ENCODE measurements at regions not wholly inside any gene's neighbourhood (a gene's known extent, or its start where the extent isn't known, plus 50 kb on each side); places are given as distances from the start of the nearest gene placed in this dataset.

GRCh38 chr7:31284106-31284505 lies 56.4 kb downstream of the NEUROD6 start:
- no peak for DNase-seq (ENCODE audit: low read depth in 3 of 3)

DNA sequence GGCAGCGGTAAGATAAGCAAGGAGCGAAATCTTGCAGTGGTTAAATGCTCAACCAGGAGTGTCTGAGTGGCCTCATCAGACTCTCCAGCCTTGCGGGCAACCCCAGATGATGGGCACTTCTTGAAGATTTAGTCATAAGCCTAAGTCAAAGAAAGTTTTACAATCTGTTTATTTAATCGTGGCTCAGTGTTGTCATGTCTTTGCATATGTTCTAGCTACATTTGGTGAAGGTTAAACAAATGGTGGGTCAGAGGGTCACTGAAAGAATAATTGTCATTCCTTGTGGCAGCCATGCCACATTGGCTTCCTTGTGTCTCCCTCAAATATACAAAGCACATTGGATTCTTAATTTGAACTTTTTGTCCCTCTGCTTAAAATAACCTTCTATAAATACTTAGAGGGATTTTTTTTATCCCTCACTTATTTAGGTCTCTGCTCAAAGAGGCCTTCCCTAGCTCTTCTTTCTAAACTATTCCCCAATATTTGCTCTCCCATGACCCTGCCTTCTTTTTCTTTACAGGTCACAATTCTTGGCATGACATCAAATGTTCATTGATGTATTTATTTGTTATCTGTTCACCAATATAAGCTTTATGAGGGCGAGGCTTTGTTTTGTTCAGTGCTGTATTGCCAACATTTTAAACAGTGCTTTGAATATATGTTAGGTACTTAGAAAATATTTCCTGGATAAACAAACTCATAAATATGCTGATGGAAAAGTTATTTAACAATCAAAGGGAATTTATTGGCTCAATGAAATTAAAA lies 68.7 kb downstream of the NEUROD6 start:
- no peak for DNase-seq (ENCODE audit: low read depth in 3 of 3)

- no peak for DNase-seq (ENCODE audit: low read depth in 3 of 3)
These were observed 73.0 kb downstream of the NEUROD6 start for GRCh38 chr7:31267486-31267885.

GRCh38 chr7:31263338-31263737 lies 77.2 kb downstream of the NEUROD6 start:
- DNase-seq (ENCODE audit: low read depth in 3 of 3) = no peak

- no peak for DNase-seq (ENCODE audit: low read depth in 3 of 3)
These were observed 79.2 kb downstream of the NEUROD6 start for GRCh38 chr7:31261341-31261740.

DNA sequence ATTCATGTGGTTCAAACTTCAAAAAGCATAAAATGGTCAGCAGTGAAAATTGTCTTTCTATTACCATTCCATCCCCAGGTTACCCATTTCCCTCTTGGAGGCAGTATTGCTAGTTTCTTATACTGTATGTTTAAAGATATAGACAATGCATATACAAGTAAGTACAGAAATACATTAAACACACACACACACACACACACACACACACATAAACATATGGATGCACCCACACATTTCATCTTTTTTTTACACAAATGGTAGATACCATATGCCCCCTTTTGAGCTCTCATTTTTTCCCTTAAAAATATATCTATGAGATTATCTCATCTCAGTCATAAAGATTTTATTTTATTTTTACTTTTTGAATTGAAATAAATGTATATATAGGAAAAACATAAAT lies 79.7 kb downstream of the NEUROD6 start:
- DNase-seq (ENCODE audit: low read depth in 3 of 3) = no peak

DNA sequence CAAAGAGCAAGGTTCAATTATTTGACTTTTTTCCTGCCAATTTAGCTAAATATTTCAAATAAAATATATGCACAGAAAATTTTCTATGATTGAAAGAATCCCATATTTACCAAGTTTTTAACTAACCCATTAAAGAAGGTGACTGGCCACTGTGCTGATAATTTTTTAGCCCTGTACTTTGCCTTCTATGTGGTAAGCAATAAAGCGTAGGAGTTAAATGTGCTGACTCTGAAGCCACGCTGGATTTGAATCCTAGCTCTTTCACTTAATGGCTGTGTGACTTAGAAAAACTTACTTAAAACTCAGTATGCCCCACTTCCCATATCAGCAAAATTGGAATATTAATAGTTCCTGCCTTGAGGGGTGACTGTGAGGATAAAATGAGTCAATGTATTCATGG lies 82.1 kb downstream of the NEUROD6 start:
- DNase-seq (ENCODE audit: low read depth in 3 of 3) = no peak

DNA sequence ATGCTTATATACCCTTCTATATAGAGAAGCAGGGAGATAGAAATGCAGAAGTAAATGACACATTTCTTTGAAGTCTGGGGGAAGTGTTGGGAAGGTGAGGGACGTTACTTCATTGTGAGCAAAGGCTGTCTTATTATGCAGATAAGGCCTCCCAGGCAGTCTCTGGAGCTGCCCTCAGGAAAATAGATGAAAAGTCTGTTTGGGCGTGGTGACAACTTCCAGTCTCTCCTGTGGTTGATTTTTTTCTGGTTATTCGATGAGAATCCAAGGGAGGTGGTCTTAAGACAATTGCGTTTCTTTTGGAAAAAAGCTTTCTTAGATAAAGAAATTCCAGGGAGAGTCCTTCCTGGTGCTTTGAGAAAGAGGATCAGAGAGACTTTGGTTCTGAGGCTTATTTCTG lies 84.0 kb downstream of the NEUROD6 start:
- no peak for DNase-seq (ENCODE audit: low read depth in 3 of 3)

GRCh38 chr7:31254926-31255325 lies 85.6 kb downstream of the NEUROD6 start:
- DNase-seq (ENCODE audit: low read depth in 3 of 3) = no peak

DNA sequence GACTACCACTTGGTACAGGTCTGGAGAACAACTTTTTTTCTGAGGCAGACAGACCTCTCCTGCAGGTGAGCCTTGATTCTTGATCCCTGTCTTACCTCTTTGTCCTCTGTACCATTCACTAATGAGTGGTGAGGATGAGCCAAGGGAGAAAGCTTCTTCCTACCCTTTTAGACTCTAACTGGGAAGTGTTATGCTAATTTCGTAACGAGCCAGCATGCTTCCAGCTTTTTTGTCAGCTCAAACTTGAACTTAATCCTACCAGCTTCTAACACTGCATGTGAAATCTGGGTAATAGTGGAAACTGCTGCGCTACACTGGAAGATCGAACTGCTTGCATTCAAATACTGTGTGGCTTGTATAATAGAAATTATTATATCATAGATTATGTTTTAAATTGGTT lies 87.0 kb downstream of the NEUROD6 start:
- no peak for DNase-seq (ENCODE audit: low read depth in 3 of 3)

GRCh38 chr7:31251441-31251840 lies 89.1 kb downstream of the NEUROD6 start:
- DNase-seq (ENCODE audit: low read depth in 3 of 3) = no peak

DNA sequence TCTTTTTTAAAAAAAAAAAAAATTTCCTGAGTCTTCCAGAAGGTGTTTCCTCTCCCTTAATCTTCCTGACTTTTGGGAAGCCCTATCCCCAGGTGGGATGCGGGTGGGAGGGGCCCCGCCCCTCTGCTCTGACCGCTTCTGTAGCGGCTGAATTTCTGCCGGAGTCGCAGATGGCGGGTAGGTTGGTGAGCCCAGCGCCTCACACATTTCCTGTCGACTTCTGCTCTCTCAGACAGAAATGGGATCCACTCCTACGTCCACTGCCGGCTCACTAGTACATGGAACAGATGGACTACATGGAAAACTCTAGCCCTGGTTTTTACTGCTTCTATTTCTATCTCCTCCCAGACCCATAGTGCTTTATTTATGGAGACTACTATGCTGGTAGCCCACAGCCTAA lies 90.9 kb downstream of the NEUROD6 start:
- DNase-seq (ENCODE audit: low read depth in 3 of 3) = no peak

GRCh38 chr7:31236868-31237267 lies 103.7 kb downstream of the NEUROD6 start:
- DNase-seq (ENCODE audit: low read depth in 3 of 3) = no peak

GRCh38 chr7:31234836-31235605 lies 105.5 kb downstream of the NEUROD6 start:
- DNase-seq (ENCODE audit: low read depth in 3 of 3) = no peak

DNA sequence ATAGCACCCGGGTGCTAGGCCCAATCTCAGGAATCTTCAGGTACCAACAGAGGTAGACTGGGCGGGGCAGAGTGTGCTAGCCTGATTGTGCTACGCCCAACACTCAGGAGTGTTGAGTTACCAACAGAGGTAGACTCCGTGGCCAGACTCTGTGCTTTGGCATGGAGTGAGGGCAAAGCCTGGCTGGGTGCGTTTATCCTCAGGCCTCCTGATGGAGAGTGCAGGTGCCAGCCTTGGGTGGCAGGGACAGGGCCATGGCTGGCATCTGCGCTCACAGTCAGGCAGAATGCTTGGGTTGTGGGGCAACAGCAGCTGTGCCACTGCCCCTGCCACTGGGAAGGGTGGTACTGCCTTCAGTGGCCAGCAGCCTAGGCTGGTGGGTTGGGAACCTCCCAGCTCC lies 111.6 kb downstream of the NEUROD6 start:
- no peak for DNase-seq (ENCODE audit: low read depth in 3 of 3)

- DNase-seq (ENCODE audit: low read depth in 3 of 3) = no peak
These were observed 125.8 kb downstream of the NEUROD6 start for GRCh38 chr7:31214751-31215150.

DNA sequence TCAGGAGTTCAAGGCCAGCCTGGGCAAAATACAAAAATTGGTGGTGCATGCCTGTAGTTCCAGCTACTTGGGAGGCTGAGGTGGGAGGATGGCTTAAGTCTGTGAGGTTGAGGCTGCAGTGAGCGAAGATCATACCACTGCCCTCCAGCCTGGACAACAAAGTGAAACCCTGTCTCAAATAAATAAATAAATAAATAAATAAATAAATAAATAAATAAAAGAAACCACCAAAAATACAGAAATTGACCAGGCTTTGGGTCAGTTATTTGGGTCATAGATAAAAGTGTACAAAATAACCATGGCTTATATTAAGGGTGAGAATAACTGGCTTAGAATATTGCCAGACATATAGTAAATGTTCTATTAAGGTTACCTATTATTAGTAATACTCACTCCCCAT lies 129.2 kb downstream of the NEUROD6 start:
- DNase-seq (ENCODE audit: low read depth in 3 of 3) = no peak

DNA sequence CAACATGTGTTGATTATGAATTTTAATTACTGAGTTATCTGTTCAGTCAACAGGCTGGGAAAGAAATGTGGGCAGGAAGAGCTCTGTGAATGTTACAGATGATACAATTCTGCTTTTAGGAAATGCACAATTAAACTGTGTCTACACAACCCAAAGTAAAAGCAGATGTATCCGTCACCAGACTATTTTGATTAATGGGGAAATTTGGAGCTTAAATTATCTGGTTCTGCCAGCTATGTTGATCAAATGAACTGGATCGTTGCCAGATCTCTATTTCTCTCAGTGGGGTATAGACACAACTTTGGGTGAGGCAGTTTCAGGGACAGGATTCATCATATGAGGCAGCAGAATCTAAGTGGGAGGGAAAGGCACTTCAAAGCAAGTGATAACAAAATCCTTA lies 136.5 kb downstream of the NEUROD6 start:
- no peak for DNase-seq (ENCODE audit: low read depth in 3 of 3)

GRCh38 chr7:31203551-31203950 lies 137.0 kb downstream of the NEUROD6 start:
- no peak for DNase-seq (ENCODE audit: low read depth in 3 of 3)

DNA sequence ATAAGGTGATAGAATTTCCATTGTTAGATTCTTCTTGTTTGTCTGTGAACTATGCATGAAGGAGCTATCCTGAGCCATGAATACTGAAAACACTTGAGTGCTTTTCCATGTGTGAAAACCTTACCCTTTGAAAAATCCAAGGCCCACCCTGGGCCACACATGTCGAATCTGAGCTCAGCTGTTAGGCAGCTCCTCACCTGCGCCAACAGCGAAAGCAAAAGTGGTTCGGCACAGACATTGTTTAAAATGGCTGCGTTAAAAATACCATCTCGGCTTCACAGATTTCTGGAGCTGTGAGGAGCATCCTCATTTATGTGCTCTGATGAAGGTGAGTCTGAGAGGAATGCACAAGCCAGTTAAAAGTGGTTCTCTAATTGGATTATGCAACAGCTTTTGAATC lies 137.7 kb downstream of the NEUROD6 start:
- no peak for DNase-seq (ENCODE audit: low read depth in 3 of 3)

DNA sequence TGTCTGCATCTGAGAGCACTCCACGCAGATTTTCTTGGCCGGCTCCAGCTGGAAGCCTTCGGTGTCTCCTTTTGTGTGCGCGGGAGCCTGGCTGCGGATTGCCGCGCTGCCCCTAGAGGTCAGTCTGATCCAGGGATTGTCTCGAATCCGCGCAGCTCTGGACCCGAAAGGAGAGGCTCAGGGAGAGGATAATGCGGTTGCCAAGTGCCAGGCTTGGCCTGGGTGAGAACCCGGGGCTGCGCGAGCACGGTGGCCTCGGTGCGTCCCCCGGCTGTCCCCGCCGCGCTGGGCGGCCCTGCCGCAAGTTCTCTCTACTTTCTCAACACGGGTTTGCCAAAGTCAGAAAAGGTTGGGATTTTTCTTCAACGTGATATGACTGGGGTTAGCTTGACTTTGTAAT lies 140.9 kb downstream of the ADCYAP1R1 start:
- DNase-seq (ENCODE audit: low read depth in 3 of 3) = peak in 1 of 3 experiments; percentile 2

- DNase-seq (ENCODE audit: low read depth in 3 of 3) = no peak
These were observed 138.8 kb downstream of the ADCYAP1R1 start for GRCh38 chr7:31190906-31191305.

GRCh38 chr7:31186202-31186601 lies 134.1 kb downstream of the ADCYAP1R1 start:
- no peak for DNase-seq (ENCODE audit: low read depth in 3 of 3)

Data from stimulated activated CD4-positive, alpha-beta T cell treated with anti-CD3 and anti-CD28 coated beads, TNF-alpha, amount 100 ng/mL, for 24 hours (primary cell).